K562 (cell line): ENCODE measurements at regions not wholly inside any gene's neighbourhood (a gene's known extent, or its start where the extent isn't known, plus 50 kb on each side); places are given as distances from the start of the nearest gene placed in this dataset.

ENCODE experiments used
- ATF2 ChIP-seq: sonication (generic); formaldehyde crosslinking; IDR thresholded peaks from 2 replicates; pipeline ENCODE4 v1.8.1; 2022; ENCODE audit warnings: missing genetic modification reagents
- ATF4 ChIP-seq: fragments of 450-650 bp; formaldehyde crosslinking; IDR thresholded peaks from 2 replicates; pipeline ENCODE4 v1.4.0; 2022; ENCODE audit warnings: mild to moderate bottlenecking, moderate library complexity
- CBX5 ChIP-seq: IDR thresholded peaks from 2 replicates; pipeline ENCODE4 v1.6.1; 2014; ENCODE audit warnings: low read depth, borderline replicate concordance
- ESRRA ChIP-seq: fragments of 450-650 bp; IDR thresholded peaks from 2 replicates; pipeline ENCODE4 v1.6.1; 2014; ENCODE audit warnings: low read depth, mild to moderate bottlenecking, moderate library complexity, borderline replicate concordance
- HDAC6 ChIP-seq: IDR thresholded peaks from 2 replicates; pipeline ENCODE4 v1.6.1; 2012; ENCODE audit warnings: low read depth, mild to moderate bottlenecking, control low read depth, inconsistent platforms, low read length, moderate library complexity
- NONO ChIP-seq, 2 experiments: fragments of 200-400 bp in 1 of 2; fragments of 450-650 bp in 1 of 2; formaldehyde crosslinking in 1 of 2; IDR thresholded peaks; 2 replicates each; pipeline ENCODE4 v1.6.1; 2017; ENCODE audit warnings: low read depth in 2 of 2, mild to moderate bottlenecking in 2 of 2, moderate library complexity in 2 of 2, low read length in 1 of 2
- POLR3G ChIP-seq: IDR thresholded peaks from 2 replicates; pipeline ENCODE4 v1.6.1; 2011; ENCODE audit not compliant: insufficient read length, insufficient replicate concordance; ENCODE audit errors: extremely low read depth
- RFX5 ChIP-seq: IDR thresholded peaks from 2 replicates; pipeline ENCODE4 v1.6.1; 2011; ENCODE audit warnings: low read depth, mild to moderate bottlenecking, improper control_type of control experiment, low read length
- SMAD3 ChIP-seq: fragments of 450-650 bp; formaldehyde crosslinking; conservative IDR thresholded peaks from 2 replicates; pipeline ENCODE4 v1.4.0; 2020; ENCODE audit warnings: mild to moderate bottlenecking
- SNRNP70 ChIP-seq: fragments of 200-400 bp; formaldehyde crosslinking; optimal IDR thresholded peaks from 2 replicates; pipeline ENCODE3; 2017; ENCODE audit warnings: low read depth, low read length
- SP1 ChIP-seq: sonication (generic); formaldehyde crosslinking; IDR thresholded peaks from 2 replicates; pipeline ENCODE4 v1.8.1; 2022; ENCODE audit warnings: mild to moderate bottlenecking, missing genetic modification reagents
- TCF15 ChIP-seq: fragments of 250-450 bp; sonication (Bioruptor Pico); IDR thresholded peaks from 2 replicates; pipeline ENCODE4 v1.8.0; 2022; ENCODE audit warnings: moderate library complexity, mild to moderate bottlenecking, inconsistent platforms
- TCF7 ChIP-seq: sonication (generic); IDR thresholded peaks from 2 replicates; pipeline ENCODE4 v1.6.1; 2016; ENCODE audit warnings: antibody characterized with exemption, borderline replicate concordance
- ZNF134 ChIP-seq: fragments of 250-450 bp; sonication (Bioruptor Pico); conservative IDR thresholded peaks from 2 replicates; pipeline ENCODE4 v1.4.0; 2020
- ZNF79 ChIP-seq: fragments of 250-450 bp; sonication (Bioruptor Pico); IDR thresholded peaks from 2 replicates; pipeline ENCODE4 v1.4.0; 2020; ENCODE audit warnings: low read depth, mild to moderate bottlenecking, moderate library complexity
- TF ChIP-seq, protein P1 (sequence below): fragments of 250-450 bp; sonication (Bioruptor Pico); IDR thresholded peaks from 2 replicates; pipeline ENCODE4 v1.8.0; 2022; ENCODE audit warnings: moderate library complexity, mild to moderate bottlenecking, inconsistent platforms
- TF ChIP-seq, protein P2 (sequence below): fragments of 250-450 bp; sonication (Bioruptor Pico); IDR thresholded peaks from 2 replicates; pipeline ENCODE4 v1.4.0; 2020

DNA sequence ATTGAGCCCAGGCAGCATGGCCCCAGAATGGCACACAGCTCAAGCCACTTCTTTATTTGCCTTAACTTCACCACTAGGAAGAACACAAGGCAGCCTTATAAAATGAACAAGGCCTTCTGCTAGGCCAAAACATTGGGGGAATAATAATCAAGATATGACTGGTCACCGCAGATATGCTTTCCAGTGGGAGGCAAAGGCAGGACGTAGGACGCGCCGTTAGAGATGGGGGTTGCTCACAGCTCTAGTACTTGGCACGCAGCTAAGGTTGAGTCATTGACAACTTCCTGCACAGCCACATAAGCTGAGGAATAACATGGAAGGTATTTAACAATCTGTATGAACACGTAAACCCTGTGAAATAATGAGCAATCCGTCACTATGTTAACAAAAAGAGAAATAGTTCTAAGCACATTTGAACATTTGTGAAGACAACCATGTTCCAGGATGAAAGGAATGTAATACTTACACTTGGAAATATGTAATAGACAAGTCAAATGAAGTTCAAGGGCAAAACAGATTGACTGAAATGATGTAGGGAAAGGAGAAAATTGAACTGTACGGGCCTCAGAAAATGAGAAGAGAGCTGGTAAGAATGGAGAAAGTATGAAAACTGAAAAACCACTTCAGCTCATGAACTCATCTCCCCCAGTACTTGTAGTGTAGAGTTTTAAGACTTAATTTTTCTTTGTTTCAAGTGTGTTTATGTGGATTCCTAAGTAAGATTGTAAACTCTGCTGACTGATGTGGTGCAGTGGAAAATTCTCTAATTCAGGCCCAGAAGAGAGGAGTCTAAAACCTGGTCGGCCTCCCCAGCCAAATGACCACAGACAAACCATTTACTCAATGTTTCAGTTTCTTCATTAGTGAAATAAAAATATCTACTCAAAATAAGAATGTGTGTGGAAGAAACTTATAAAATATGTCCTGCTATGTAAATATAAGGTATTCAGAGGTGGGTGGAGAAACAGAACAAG is 59.3 kb upstream of the CCDC91 start (continued):
- TF ChIP-seq ATF4 (CRISPR knock-in tag), result peak; percentile 40; the same call in 1 of the 2 replicates
- peak; percentile 67 for TF ChIP-seq ESRRA
- TF ChIP-seq TCF15 (CRISPR knock-in tag), result no peak
- no peak for TF ChIP-seq SMAD3
- TF ChIP-seq CBX5, result no peak
- TF ChIP-seq HDAC6, result no peak
- no peak for TF ChIP-seq SP1 (CRISPR knock-in tag)
- TF ChIP-seq, protein P1, sequence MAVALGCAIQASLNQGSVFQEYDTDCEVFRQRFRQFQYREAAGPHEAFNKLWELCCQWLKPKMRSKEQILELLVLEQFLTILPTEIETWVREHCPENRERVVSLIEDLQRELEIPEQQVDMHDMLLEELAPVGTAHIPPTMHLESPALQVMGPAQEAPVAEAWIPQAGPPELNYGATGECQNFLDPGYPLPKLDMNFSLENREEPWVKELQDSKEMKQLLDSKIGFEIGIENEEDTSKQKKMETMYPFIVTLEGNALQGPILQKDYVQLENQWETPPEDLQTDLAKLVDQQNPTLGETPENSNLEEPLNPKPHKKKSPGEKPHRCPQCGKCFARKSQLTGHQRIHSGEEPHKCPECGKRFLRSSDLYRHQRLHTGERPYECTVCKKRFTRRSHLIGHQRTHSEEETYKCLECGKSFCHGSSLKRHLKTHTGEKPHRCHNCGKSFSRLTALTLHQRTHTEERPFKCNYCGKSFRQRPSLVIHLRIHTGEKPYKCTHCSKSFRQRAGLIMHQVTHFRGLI (CRISPR knock-in tag), result no peak
- TF ChIP-seq ZNF134 (CRISPR knock-in tag), result no peak
- no peak for TF ChIP-seq ATF2 (CRISPR knock-in tag)
- TF ChIP-seq, protein P2, sequence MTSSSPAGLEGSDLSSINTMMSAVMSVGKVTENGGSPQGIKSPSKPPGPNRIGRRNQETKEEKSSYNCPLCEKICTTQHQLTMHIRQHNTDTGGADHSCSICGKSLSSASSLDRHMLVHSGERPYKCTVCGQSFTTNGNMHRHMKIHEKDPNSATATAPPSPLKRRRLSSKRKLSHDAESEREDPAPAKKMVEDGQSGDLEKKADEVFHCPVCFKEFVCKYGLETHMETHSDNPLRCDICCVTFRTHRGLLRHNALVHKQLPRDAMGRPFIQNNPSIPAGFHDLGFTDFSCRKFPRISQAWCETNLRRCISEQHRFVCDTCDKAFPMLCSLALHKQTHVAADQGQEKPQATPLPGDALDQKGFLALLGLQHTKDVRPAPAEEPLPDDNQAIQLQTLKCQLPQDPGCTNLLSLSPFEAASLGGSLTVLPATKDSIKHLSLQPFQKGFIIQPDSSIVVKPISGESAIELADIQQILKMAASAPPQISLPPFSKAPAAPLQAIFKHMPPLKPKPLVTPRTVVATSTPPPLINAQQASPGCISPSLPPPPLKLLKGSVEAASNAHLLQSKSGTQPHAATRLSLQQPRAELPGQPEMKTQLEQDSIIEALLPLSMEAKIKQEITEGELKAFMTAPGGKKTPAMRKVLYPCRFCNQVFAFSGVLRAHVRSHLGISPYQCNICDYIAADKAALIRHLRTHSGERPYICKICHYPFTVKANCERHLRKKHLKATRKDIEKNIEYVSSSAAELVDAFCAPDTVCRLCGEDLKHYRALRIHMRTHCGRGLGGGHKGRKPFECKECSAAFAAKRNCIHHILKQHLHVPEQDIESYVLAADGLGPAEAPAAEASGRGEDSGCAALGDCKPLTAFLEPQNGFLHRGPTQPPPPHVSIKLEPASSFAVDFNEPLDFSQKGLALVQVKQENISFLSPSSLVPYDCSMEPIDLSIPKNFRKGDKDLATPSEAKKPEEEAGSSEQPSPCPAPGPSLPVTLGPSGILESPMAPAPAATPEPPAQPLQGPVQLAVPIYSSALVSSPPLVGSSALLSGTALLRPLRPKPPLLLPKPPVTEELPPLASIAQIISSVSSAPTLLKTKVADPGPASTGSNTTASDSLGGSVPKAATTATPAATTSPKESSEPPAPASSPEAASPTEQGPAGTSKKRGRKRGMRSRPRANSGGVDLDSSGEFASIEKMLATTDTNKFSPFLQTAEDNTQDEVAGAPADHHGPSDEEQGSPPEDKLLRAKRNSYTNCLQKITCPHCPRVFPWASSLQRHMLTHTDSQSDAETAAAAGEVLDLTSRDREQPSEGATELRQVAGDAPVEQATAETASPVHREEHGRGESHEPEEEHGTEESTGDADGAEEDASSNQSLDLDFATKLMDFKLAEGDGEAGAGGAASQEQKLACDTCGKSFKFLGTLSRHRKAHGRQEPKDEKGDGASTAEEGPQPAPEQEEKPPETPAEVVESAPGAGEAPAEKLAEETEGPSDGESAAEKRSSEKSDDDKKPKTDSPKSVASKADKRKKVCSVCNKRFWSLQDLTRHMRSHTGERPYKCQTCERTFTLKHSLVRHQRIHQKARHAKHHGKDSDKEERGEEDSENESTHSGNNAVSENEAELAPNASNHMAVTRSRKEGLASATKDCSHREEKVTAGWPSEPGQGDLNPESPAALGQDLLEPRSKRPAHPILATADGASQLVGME (CRISPR knock-in tag), result no peak
- no peak for TF ChIP-seq NONO (IDR thresholded peaks at IDR 0.05; ENCODE audit: low read depth in 2 of 2, low read length in 1 of 2)
- TF ChIP-seq POLR3G, result no peak
- no peak for TF ChIP-seq RFX5
- peak; percentile 26; the same call in 1 of the 2 replicates for TF ChIP-seq TCF7
- TF ChIP-seq SNRNP70, result no peak
- 0 out of 2 replicates have a peak, but pooled peaks have one; percentile 49 for TF ChIP-seq ZNF79 (CRISPR knock-in tag)
